HepG2 (cell line): ENCODE measurements at regions not wholly inside any gene's neighbourhood (a gene's known extent, or its start where the extent isn't known, plus 50 kb on each side); places are given as distances from the start of the nearest gene placed in this dataset.

ENCODE experiments used
- CHD2 ChIP-seq: IDR thresholded peaks from 2 replicates; pipeline ENCODE4 v1.6.1; 2011; ENCODE audit warnings: low read depth, low read length, improper control_type of control experiment
- EP300 ChIP-seq, 3 experiments: sonication (generic) in 1 of 3; formaldehyde crosslinking in 1 of 3; IDR thresholded peaks; 2 replicates each; pipeline versions ENCODE4 v1.5.1 to v1.6.1; 2011 to 2020; ENCODE audit warnings: low read depth in 2 of 3, low read length in 2 of 3, borderline replicate concordance in 1 of 3, improper control_type of control experiment in 1 of 3, mild to moderate bottlenecking in 1 of 3, missing genetic modification reagents in 1 of 3, moderate library complexity in 1 of 3
- ETV6 ChIP-seq: sonication (generic); formaldehyde crosslinking; conservative IDR thresholded peaks from 2 replicates; pipeline ENCODE4 v1.4.0; 2020; ENCODE audit warnings: missing genetic modification reagents
- MAFK ChIP-seq, 2 experiments: IDR thresholded peaks in 1 of 2; conservative IDR thresholded peaks in 1 of 2; 2 replicates each; pipeline ENCODE4 v1.6.1; 2011; ENCODE audit warnings: improper control_type of control experiment in 2 of 2, low read length in 2 of 2
- POLR2AphosphoS5 ChIP-seq: IDR thresholded peaks from 2 replicates; pipeline ENCODE4 v1.6.1; 2012; ENCODE audit warnings: low read depth, low read length
- TARDBP ChIP-seq: sonication (generic); formaldehyde crosslinking; IDR thresholded peaks from 2 replicates; pipeline ENCODE4 v1.8.0; 2022; ENCODE audit warnings: mild to moderate bottlenecking, missing genetic modification reagents
- TF ChIP-seq, protein P1 (sequence below): IDR thresholded peaks from 2 replicates; pipeline ENCODE4 v1.6.1; 2016; ENCODE audit warnings: low read depth, missing genetic modification reagents, missing compliant biosample characterization
- TF ChIP-seq, protein P2 (sequence below): sonication (generic); formaldehyde crosslinking; IDR thresholded peaks from 2 replicates; pipeline ENCODE4 v1.8.1; 2022; ENCODE audit warnings: mild to moderate bottlenecking, missing genetic modification reagents
- TF ChIP-seq, protein P3 (sequence below), 2 experiments: sonication (generic) in 1 of 2; formaldehyde crosslinking in 1 of 2; IDR thresholded peaks; 2 replicates each; pipeline versions ENCODE4 v1.4.0 to v1.6.1; 2018 to 2020; ENCODE audit warnings: missing genetic modification reagents in 2 of 2, borderline replicate concordance in 1 of 2, low read depth in 1 of 2, mild to moderate bottlenecking in 1 of 2, missing biosample characterization in 1 of 2
- TF ChIP-seq, protein P4 (sequence below): sonication (generic); formaldehyde crosslinking; IDR thresholded peaks from 2 replicates; pipeline ENCODE4 v1.5.0; 2020; ENCODE audit warnings: mild to moderate bottlenecking, missing genetic modification reagents, moderate library complexity
- TF ChIP-seq, protein P5 (sequence below): sonication (generic); formaldehyde crosslinking; IDR thresholded peaks from 2 replicates; pipeline ENCODE4 v1.8.1; 2023; ENCODE audit warnings: missing genetic modification reagents, inconsistent platforms, borderline replicate concordance
- TF ChIP-seq, protein P6 (sequence below): conservative IDR thresholded peaks from 2 replicates; pipeline ENCODE4 v1.6.1; 2018; ENCODE audit warnings: missing genetic modification reagents
- TF ChIP-seq, protein P7 (sequence below): sonication (generic); formaldehyde crosslinking; IDR thresholded peaks from 2 replicates; pipeline ENCODE4 v1.5.0; 2020; ENCODE audit warnings: missing genetic modification reagents, mild to moderate bottlenecking, borderline replicate concordance

DNA sequence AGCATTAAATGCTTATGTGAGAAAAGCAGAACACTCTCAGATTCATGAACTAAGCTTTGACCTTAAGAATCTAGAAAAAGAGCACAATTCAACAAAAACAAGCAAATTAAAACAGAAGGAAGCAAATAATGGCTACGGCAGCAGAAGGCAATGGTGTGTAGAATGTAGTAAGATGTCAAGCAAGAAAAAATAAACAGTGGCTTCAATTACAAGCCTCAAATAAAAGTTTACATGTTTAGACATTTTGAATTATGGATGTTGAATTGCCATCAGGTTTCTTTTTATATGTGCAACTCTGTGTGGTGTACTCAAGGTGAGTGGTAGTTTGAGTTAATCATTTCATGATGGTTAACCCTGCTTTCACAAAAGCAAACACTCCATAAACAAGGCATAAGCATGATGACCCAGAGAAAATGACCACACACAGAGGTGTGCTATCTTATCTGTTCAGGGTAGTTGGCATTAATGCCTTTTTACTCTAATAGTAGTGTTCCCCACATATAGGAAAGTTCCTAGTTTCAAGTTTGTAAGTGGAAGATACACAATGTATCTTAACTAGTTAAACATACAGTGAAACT, 207.1 kb downstream of the FIGN start:
- TF ChIP-seq, protein P1, sequence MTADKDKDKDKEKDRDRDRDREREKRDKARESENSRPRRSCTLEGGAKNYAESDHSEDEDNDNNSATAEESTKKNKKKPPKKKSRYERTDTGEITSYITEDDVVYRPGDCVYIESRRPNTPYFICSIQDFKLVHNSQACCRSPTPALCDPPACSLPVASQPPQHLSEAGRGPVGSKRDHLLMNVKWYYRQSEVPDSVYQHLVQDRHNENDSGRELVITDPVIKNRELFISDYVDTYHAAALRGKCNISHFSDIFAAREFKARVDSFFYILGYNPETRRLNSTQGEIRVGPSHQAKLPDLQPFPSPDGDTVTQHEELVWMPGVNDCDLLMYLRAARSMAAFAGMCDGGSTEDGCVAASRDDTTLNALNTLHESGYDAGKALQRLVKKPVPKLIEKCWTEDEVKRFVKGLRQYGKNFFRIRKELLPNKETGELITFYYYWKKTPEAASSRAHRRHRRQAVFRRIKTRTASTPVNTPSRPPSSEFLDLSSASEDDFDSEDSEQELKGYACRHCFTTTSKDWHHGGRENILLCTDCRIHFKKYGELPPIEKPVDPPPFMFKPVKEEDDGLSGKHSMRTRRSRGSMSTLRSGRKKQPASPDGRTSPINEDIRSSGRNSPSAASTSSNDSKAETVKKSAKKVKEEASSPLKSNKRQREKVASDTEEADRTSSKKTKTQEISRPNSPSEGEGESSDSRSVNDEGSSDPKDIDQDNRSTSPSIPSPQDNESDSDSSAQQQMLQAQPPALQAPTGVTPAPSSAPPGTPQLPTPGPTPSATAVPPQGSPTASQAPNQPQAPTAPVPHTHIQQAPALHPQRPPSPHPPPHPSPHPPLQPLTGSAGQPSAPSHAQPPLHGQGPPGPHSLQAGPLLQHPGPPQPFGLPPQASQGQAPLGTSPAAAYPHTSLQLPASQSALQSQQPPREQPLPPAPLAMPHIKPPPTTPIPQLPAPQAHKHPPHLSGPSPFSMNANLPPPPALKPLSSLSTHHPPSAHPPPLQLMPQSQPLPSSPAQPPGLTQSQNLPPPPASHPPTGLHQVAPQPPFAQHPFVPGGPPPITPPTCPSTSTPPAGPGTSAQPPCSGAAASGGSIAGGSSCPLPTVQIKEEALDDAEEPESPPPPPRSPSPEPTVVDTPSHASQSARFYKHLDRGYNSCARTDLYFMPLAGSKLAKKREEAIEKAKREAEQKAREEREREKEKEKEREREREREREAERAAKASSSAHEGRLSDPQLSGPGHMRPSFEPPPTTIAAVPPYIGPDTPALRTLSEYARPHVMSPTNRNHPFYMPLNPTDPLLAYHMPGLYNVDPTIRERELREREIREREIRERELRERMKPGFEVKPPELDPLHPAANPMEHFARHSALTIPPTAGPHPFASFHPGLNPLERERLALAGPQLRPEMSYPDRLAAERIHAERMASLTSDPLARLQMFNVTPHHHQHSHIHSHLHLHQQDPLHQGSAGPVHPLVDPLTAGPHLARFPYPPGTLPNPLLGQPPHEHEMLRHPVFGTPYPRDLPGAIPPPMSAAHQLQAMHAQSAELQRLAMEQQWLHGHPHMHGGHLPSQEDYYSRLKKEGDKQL = no peak
- TF ChIP-seq, protein P2, sequence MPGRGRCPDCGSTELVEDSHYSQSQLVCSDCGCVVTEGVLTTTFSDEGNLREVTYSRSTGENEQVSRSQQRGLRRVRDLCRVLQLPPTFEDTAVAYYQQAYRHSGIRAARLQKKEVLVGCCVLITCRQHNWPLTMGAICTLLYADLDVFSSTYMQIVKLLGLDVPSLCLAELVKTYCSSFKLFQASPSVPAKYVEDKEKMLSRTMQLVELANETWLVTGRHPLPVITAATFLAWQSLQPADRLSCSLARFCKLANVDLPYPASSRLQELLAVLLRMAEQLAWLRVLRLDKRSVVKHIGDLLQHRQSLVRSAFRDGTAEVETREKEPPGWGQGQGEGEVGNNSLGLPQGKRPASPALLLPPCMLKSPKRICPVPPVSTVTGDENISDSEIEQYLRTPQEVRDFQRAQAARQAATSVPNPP (CRISPR knock-in tag) = no peak
- TF ChIP-seq ETV6 = no peak
- no peak for TF ChIP-seq MAFK (conservative IDR thresholded peaks at IDR 0.05 in 1 of 2, IDR thresholded peaks at IDR 0.05 in 1 of 2; ENCODE audit: low read length in 2 of 2)
- TF ChIP-seq, protein P3, sequence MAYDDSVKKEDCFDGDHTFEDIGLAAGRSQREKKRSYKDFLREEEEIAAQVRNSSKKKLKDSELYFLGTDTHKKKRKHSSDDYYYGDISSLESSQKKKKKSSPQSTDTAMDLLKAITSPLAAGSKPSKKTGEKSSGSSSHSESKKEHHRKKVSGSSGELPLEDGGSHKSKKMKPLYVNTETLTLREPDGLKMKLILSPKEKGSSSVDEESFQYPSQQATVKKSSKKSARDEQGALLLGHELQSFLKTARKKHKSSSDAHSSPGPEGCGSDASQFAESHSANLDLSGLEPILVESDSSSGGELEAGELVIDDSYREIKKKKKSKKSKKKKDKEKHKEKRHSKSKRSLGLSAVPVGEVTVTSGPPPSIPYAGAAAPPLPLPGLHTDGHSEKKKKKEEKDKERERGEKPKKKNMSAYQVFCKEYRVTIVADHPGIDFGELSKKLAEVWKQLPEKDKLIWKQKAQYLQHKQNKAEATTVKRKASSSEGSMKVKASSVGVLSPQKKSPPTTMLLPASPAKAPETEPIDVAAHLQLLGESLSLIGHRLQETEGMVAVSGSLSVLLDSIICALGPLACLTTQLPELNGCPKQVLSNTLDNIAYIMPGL (CRISPR knock-in tag; IDR thresholded peaks at IDR 0.05; ENCODE audit: borderline replicate concordance in 1 of 2, low read depth in 1 of 2) = no peak
- TF ChIP-seq, protein P4, sequence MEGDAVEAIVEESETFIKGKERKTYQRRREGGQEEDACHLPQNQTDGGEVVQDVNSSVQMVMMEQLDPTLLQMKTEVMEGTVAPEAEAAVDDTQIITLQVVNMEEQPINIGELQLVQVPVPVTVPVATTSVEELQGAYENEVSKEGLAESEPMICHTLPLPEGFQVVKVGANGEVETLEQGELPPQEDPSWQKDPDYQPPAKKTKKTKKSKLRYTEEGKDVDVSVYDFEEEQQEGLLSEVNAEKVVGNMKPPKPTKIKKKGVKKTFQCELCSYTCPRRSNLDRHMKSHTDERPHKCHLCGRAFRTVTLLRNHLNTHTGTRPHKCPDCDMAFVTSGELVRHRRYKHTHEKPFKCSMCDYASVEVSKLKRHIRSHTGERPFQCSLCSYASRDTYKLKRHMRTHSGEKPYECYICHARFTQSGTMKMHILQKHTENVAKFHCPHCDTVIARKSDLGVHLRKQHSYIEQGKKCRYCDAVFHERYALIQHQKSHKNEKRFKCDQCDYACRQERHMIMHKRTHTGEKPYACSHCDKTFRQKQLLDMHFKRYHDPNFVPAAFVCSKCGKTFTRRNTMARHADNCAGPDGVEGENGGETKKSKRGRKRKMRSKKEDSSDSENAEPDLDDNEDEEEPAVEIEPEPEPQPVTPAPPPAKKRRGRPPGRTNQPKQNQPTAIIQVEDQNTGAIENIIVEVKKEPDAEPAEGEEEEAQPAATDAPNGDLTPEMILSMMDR (CRISPR knock-in tag) = no peak
- TF ChIP-seq, protein P5, sequence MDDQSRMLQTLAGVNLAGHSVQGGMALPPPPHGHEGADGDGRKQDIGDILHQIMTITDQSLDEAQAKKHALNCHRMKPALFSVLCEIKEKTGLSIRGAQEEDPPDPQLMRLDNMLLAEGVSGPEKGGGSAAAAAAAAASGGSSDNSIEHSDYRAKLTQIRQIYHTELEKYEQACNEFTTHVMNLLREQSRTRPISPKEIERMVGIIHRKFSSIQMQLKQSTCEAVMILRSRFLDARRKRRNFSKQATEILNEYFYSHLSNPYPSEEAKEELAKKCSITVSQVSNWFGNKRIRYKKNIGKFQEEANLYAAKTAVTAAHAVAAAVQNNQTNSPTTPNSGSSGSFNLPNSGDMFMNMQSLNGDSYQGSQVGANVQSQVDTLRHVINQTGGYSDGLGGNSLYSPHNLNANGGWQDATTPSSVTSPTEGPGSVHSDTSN (CRISPR knock-in tag) = no peak
- TF ChIP-seq EP300 (IDR thresholded peaks at IDR 0.05; ENCODE audit: low read depth in 2 of 2, low read length in 2 of 2) = no peak
- TF ChIP-seq EP300 (CRISPR knock-in tag; IDR thresholded peaks at IDR 0.05; ENCODE audit: borderline replicate concordance) = no peak
- TF ChIP-seq POLR2AphosphoS5 = no peak
- TF ChIP-seq CHD2 = no peak
- TF ChIP-seq, protein P6, sequence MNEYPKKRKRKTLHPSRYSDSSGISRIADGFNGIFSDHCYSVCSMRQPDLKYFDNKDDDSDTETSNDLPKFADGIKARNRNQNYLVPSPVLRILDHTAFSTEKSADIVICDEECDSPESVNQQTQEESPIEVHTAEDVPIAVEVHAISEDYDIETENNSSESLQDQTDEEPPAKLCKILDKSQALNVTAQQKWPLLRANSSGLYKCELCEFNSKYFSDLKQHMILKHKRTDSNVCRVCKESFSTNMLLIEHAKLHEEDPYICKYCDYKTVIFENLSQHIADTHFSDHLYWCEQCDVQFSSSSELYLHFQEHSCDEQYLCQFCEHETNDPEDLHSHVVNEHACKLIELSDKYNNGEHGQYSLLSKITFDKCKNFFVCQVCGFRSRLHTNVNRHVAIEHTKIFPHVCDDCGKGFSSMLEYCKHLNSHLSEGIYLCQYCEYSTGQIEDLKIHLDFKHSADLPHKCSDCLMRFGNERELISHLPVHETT (CRISPR knock-in tag) = no peak
- TF ChIP-seq, protein P7, sequence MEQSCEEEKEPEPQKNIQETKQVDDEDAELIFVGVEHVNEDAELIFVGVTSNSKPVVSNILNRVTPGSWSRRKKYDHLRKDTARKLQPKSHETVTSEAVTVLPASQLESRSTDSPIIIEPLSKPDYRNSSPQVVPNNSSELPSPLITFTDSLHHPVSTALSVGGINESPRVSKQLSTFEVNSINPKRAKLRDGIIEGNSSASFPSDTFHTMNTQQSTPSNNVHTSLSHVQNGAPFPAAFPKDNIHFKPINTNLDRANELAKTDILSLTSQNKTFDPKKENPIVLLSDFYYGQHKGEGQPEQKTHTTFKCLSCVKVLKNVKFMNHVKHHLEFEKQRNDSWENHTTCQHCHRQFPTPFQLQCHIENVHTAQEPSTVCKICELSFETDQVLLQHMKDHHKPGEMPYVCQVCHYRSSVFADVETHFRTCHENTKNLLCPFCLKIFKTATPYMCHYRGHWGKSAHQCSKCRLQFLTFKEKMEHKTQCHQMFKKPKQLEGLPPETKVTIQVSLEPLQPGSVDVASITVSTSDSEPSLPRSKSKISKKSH (CRISPR knock-in tag) = no peak
- TF ChIP-seq TARDBP (CRISPR knock-in tag) = no peak
